GM23338 (cell line): ENCODE measurements at regions not wholly inside any gene's neighbourhood (a gene's known extent, or its start where the extent isn't known, plus 50 kb on each side); places are given as distances from the start of the nearest gene placed in this dataset.

ENCODE experiments used
- ATAC-seq: fragments of 200-7000 bp; cut with Tn5 transposase; 3 replicates; pipeline ENCODE4 v1.9.1; 2020
- DNase-seq: peaks from one replicate; pipeline ENCODE4 v3.0.0-alpha.2; 2015; ENCODE audit warnings: low spot score
- H2AFZ ChIP-seq: fragments of 200-600 bp; sonication (generic); 2 replicates; pipeline ENCODE4 v1.8.0; 2016; ENCODE audit warnings: antibody characterized with exemption, mild to moderate bottlenecking, moderate library complexity
- H3F3A ChIP-seq: fragments of 200-600 bp; sonication (generic); replicated peaks from 2 replicates; pipeline ENCODE4 v1.8.0; 2017; ENCODE audit warnings: antibody characterized with exemption, mixed run types, low read depth
- H3K27ac ChIP-seq: fragments of 200-600 bp; sonication (generic); 2 replicates; pipeline ENCODE4 v1.6.1; 2016; ENCODE audit warnings: low read depth
- H3K27me3 ChIP-seq: fragments of 200-600 bp; sonication (generic); 2 replicates; pipeline ENCODE4 v1.8.0; 2016; ENCODE audit warnings: mild to moderate bottlenecking, mixed run types, moderate library complexity; ENCODE audit not compliant: insufficient read depth
- H3K36me3 ChIP-seq: fragments of 200-600 bp; sonication (generic); 2 replicates; pipeline ENCODE4 v1.8.0; 2016; ENCODE audit warnings: mild to moderate bottlenecking; ENCODE audit not compliant: insufficient read depth
- H3K4me1 ChIP-seq: fragments of 200-600 bp; sonication (generic); 2 replicates; pipeline ENCODE4 v1.8.0; 2016; ENCODE audit warnings: mild to moderate bottlenecking, moderate library complexity; ENCODE audit not compliant: insufficient read depth
- H3K4me2 ChIP-seq: fragments of 200-600 bp; sonication (generic); 2 replicates; pipeline ENCODE4 v1.7.1; 2017; ENCODE audit warnings: mixed run types
- H3K4me3 ChIP-seq: fragments of 200-600 bp; sonication (generic); 2 replicates; pipeline ENCODE4 v1.6.1; 2016; ENCODE audit warnings: mixed run types
- H3K79me2 ChIP-seq: fragments of 200-600 bp; sonication (generic); replicated peaks from 2 replicates; pipeline ENCODE4 v1.8.0; 2017; ENCODE audit warnings: mild to moderate bottlenecking; ENCODE audit not compliant: insufficient read depth
- H3K9me2 ChIP-seq: fragments of 200-600 bp; sonication (generic); 2 replicates; pipeline ENCODE4 v1.8.0; 2017; ENCODE audit not compliant: insufficient read depth
- H4K20me1 ChIP-seq: fragments of 200-600 bp; sonication (generic); replicated peaks from 2 replicates; pipeline ENCODE4 v1.8.0; 2017; ENCODE audit warnings: mild to moderate bottlenecking; ENCODE audit not compliant: insufficient read depth
- H3K27ac Mint-ChIP-seq: 2 replicates; pipeline ENCODE4 v1.8.0; 2020; ENCODE audit warnings: inconsistent platforms, mild to moderate bottlenecking, moderate library complexity, mixed read lengths
- H3K27me3 Mint-ChIP-seq: 3 replicates; pipeline ENCODE4 v1.8.0; 2022; ENCODE audit warnings: low read depth, mild to moderate bottlenecking, moderate library complexity, mixed read lengths, inconsistent platforms; ENCODE audit not compliant: insufficient read depth, poor library complexity
- H3K36me3 Mint-ChIP-seq: 3 replicates; pipeline ENCODE4 v1.8.0; 2021; ENCODE audit warnings: low read depth, mild to moderate bottlenecking, inconsistent platforms, moderate library complexity, mixed read lengths
- H3K4me1 Mint-ChIP-seq: 3 replicates; pipeline ENCODE4 v1.8.0; 2020; ENCODE audit warnings: mild to moderate bottlenecking, inconsistent platforms, mixed read lengths
- H3K4me3 Mint-ChIP-seq: 3 replicates; pipeline ENCODE4 v1.8.0; 2021; ENCODE audit warnings: moderate library complexity, mild to moderate bottlenecking, inconsistent platforms, mixed read lengths
- H3K9me3 Mint-ChIP-seq: 3 replicates; pipeline ENCODE4 v1.8.0; 2020; ENCODE audit warnings: moderate library complexity, mild to moderate bottlenecking, inconsistent platforms, mixed read lengths
- CREB1 ChIP-seq: fragments of 250-450 bp; sonication (Bioruptor Pico); IDR thresholded peaks from 2 replicates; pipeline ENCODE4 v1.5.0; 2020; ENCODE audit warnings: low read depth, mild to moderate bottlenecking, moderate library complexity
- EZH2phosphoT487 ChIP-seq: fragments of 200-600 bp; sonication (generic); IDR thresholded peaks from one replicate; pipeline ENCODE4 v1.8.1; 2018; ENCODE audit warnings: antibody characterized with exemption; ENCODE audit not compliant: unreplicated experiment
- NANOG ChIP-seq: IDR thresholded peaks from 2 replicates; pipeline ENCODE4 v1.6.1; 2016; ENCODE audit warnings: antibody characterized with exemption, borderline replicate concordance
- POLR2AphosphoS5 ChIP-seq: IDR thresholded peaks from 2 replicates; pipeline ENCODE4 v1.6.1; 2016; ENCODE audit warnings: antibody characterized with exemption, low read depth
- STAT1 ChIP-seq: IDR thresholded peaks from one replicate; pipeline ENCODE4 v1.6.1; 2016; ENCODE audit warnings: antibody characterized with exemption; ENCODE audit not compliant: unreplicated experiment
- ZNF114 ChIP-seq: fragments of 250-450 bp; sonication (Bioruptor Pico); IDR thresholded peaks from 2 replicates; pipeline ENCODE4 v1.5.0; 2020; ENCODE audit warnings: mild to moderate bottlenecking, moderate library complexity
- TF ChIP-seq, protein P1 (sequence below), 2 experiments: fragments of 200-600 bp in 1 of 2; sonication (generic) in 1 of 2; conservative IDR thresholded peaks; 2 replicates each; pipeline versions ENCODE4 v1.5.1 to v1.6.1; 2016 to 2017; ENCODE audit warnings: antibody characterized with exemption in 2 of 2, low read depth in 2 of 2, mild to moderate bottlenecking in 2 of 2, moderate library complexity in 1 of 2
- TF ChIP-seq, protein P2 (sequence below): IDR thresholded peaks from 2 replicates; pipeline ENCODE4 v1.6.1; 2016; ENCODE audit warnings: antibody characterized with exemption
- TF ChIP-seq, protein P3 (sequence below): IDR thresholded peaks from one replicate; pipeline ENCODE4 v1.6.1; 2018; ENCODE audit warnings: antibody characterized with exemption; ENCODE audit not compliant: unreplicated experiment

DNA sequence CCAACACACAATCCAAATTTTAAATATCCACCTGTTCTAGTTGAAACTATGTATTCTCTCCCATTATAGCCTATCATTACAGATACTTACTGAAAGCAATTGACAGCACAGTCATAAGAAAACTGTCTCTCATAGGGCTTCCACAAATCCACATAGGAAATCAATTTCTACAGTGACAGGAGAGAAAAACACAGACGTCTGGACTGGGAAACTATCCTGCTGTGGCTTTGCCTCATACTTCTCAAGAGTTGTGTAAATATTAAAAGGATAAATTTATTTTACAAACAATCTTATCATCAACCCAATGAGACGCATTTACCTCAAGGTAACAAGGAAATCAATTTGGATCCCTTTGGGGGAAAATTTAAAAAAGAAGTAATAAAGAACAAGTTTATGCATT is 517.5 kb downstream of the EFNA5 start:
- no peak for ATAC-seq
- no peak for DNase-seq
- TF ChIP-seq EZH2phosphoT487 (no peak), POLR2AphosphoS5 (no peak)
- TF ChIP-seq, protein P1, sequence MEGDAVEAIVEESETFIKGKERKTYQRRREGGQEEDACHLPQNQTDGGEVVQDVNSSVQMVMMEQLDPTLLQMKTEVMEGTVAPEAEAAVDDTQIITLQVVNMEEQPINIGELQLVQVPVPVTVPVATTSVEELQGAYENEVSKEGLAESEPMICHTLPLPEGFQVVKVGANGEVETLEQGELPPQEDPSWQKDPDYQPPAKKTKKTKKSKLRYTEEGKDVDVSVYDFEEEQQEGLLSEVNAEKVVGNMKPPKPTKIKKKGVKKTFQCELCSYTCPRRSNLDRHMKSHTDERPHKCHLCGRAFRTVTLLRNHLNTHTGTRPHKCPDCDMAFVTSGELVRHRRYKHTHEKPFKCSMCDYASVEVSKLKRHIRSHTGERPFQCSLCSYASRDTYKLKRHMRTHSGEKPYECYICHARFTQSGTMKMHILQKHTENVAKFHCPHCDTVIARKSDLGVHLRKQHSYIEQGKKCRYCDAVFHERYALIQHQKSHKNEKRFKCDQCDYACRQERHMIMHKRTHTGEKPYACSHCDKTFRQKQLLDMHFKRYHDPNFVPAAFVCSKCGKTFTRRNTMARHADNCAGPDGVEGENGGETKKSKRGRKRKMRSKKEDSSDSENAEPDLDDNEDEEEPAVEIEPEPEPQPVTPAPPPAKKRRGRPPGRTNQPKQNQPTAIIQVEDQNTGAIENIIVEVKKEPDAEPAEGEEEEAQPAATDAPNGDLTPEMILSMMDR (conservative IDR thresholded peaks at IDR 0.05; ENCODE audit: low read depth in 2 of 2), result no peak
- TF ChIP-seq, protein P2, sequence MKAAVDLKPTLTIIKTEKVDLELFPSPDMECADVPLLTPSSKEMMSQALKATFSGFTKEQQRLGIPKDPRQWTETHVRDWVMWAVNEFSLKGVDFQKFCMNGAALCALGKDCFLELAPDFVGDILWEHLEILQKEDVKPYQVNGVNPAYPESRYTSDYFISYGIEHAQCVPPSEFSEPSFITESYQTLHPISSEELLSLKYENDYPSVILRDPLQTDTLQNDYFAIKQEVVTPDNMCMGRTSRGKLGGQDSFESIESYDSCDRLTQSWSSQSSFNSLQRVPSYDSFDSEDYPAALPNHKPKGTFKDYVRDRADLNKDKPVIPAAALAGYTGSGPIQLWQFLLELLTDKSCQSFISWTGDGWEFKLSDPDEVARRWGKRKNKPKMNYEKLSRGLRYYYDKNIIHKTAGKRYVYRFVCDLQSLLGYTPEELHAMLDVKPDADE, result no peak
- TF ChIP-seq, protein P3, sequence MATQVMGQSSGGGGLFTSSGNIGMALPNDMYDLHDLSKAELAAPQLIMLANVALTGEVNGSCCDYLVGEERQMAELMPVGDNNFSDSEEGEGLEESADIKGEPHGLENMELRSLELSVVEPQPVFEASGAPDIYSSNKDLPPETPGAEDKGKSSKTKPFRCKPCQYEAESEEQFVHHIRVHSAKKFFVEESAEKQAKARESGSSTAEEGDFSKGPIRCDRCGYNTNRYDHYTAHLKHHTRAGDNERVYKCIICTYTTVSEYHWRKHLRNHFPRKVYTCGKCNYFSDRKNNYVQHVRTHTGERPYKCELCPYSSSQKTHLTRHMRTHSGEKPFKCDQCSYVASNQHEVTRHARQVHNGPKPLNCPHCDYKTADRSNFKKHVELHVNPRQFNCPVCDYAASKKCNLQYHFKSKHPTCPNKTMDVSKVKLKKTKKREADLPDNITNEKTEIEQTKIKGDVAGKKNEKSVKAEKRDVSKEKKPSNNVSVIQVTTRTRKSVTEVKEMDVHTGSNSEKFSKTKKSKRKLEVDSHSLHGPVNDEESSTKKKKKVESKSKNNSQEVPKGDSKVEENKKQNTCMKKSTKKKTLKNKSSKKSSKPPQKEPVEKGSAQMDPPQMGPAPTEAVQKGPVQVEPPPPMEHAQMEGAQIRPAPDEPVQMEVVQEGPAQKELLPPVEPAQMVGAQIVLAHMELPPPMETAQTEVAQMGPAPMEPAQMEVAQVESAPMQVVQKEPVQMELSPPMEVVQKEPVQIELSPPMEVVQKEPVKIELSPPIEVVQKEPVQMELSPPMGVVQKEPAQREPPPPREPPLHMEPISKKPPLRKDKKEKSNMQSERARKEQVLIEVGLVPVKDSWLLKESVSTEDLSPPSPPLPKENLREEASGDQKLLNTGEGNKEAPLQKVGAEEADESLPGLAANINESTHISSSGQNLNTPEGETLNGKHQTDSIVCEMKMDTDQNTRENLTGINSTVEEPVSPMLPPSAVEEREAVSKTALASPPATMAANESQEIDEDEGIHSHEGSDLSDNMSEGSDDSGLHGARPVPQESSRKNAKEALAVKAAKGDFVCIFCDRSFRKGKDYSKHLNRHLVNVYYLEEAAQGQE, result no peak
- Histone ChIP-seq H4K20me1 (no peaks in the 10 kb centered on the region), H3K4me1 (no peaks in the 10 kb centered on the region), H3K36me3 (no peaks in the 10 kb centered on the region), H2AFZ (no peak overlapping the region), H3F3A (no peaks in the 10 kb centered on the region), H3K27me3 (no peaks in the 10 kb centered on the region), H3K4me2 (no peak overlapping the region), H3K27ac (no peak overlapping the region), H3K9me2 (no peaks in the 10 kb centered on the region), H3K4me3 (no peak overlapping the region), H3K79me2 (no peaks in the 10 kb centered on the region)
- Mint-ChIP-seq H3K4me3 (no peak overlapping the region), H3K36me3 (no peaks in the 10 kb centered on the region), H3K4me1 (no peaks in the 10 kb centered on the region; the same call in 2 of the 3 replicates), H3K9me3 (no peaks in the 10 kb centered on the region), H3K27ac (no peak overlapping the region), H3K27me3 (no peaks in the 10 kb centered on the region)

DNA sequence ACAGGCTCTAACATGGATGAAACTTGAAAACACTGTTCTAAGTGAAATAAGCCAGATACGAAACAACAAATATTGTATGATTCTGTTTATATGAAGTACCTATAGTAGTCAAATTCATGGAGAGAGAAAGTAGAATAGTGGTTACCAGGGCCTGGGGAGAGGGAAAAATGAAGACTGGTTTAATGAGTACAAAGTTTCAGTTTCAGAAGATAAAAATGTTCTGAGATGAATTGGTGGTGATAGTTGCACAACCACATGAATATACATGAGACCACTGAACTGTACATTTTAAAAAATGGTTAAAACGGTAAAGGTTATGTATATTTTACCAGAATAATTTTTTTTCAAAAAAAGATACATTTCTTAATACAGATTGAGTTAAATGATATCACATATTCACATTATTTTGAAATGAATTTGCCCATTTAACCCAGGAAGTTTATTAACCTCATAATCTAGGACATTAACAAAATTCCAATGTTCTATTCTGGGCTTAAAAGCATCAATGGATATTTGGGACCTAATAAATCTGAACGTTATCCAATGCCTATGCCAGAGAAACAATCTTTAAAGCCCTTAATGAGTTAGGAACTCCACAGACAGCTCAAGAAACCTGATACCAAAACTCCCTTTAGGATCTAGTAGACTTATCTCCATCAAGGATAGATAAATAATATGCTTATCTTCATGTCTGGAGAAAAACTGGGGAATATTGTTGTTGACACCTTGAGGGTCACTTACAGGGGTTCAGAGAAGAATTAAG is 521.3 kb downstream of the EFNA5 start:
- Histone ChIP-seq H3K27ac (no peak overlapping the region), H3K27me3 (no peaks in the 10 kb centered on the region), H3K9me2 (no peaks in the 10 kb centered on the region), H2AFZ (no peak overlapping the region), H3K4me1 (no peaks in the 10 kb centered on the region), H3K4me3 (no peak overlapping the region), H3K4me2 (no peak overlapping the region), H3K79me2 (no peaks in the 10 kb centered on the region), H3K36me3 (no peaks in the 10 kb centered on the region), H4K20me1 (no peaks in the 10 kb centered on the region), H3F3A (no peaks in the 10 kb centered on the region)
- Mint-ChIP-seq H3K9me3 (no peaks in the 10 kb centered on the region), H3K4me3 (no peak overlapping the region), H3K4me1 (no peaks in the 10 kb centered on the region; the same call in 2 of the 3 replicates), H3K27me3 (no peaks in the 10 kb centered on the region), H3K27ac (no peak overlapping the region), H3K36me3 (no peaks in the 10 kb centered on the region)
- no peak for DNase-seq
- ATAC-seq, result no peak
- TF ChIP-seq STAT1, result no peak
- no peak for TF ChIP-seq EZH2phosphoT487
- TF ChIP-seq CREB1 (CRISPR knock-in tag), result no peak
- TF ChIP-seq ZNF114 (CRISPR knock-in tag), result no peak
- TF ChIP-seq POLR2AphosphoS5, result no peak
- no peak for TF ChIP-seq NANOG
- TF ChIP-seq, protein P3, result no peak
